GM21825 (cell line): ENCODE measurements at regions not wholly inside any gene's neighbourhood (a gene's known extent, or its start where the extent isn't known, plus 50 kb on each side); places are given as distances from the start of the nearest gene placed in this dataset.
"Not testable (repeated sequence)": the region's sequence is repeated elsewhere in the genome, so short reads cannot be mapped to it uniquely, and the experiment has no call there.

Experiments used
- ATAC-seq: cut with Tn5 transposase; IDR thresholded peaks from one replicate; pipeline ENCODE4 v1.9.1; 2021; ENCODE audit warnings: mild to moderate bottlenecking, moderate library complexity; ENCODE audit not compliant: unreplicated experiment

GRCh38 chr2:64277101-64277849 lies 133.1 kb upstream of the PELI1 start:
- ATAC-seq = no peak

GRCh38 chr2:64280812-64281211 lies 136.6 kb upstream of the PELI1 start:
- not testable (repeated sequence) for ATAC-seq

GRCh38 chr2:64283006-64283570 lies 138.9 kb upstream of the PELI1 start:
- ATAC-seq = no peak

GRCh38 chr2:64283641-64284361 lies 139.6 kb upstream of the PELI1 start:
- ATAC-seq = peak; percentile 83

GRCh38 chr2:64284751-64285150 lies 140.5 kb upstream of the PELI1 start:
- ATAC-seq = no peak

- no peak for ATAC-seq
Measured at GRCh38 chr2:64287202-64287740, 143.1 kb upstream of the PELI1 start.

- ATAC-seq = no peak
Measured at GRCh38 chr2:64288321-64289193, 144.3 kb upstream of the PELI1 start.

GRCh38 chr2:64289251-64289650 lies 145.0 kb upstream of the PELI1 start:
- ATAC-seq = no peak

- ATAC-seq = no peak
Measured at GRCh38 chr2:64289737-64290136, 145.5 kb upstream of the PELI1 start.

- no peak for ATAC-seq
Measured at GRCh38 chr2:64291181-64291580, 147.0 kb upstream of the PELI1 start.

GRCh38 chr2:64295326-64296139 lies 151.3 kb upstream of the PELI1 start:
- no peak for ATAC-seq

GRCh38 chr2:64296140-64296480 lies 151.9 kb upstream of the PELI1 start:
- ATAC-seq = no peak

- ATAC-seq = no peak
Measured at GRCh38 chr2:64296695-64297346, 152.6 kb upstream of the PELI1 start.

GRCh38 chr2:64298161-64298560 lies 153.9 kb upstream of the PELI1 start:
- no peak for ATAC-seq

GRCh38 chr2:64300066-64300465 lies 153.9 kb upstream of the LGALSL start:
- ATAC-seq = no peak

- no peak for ATAC-seq
Measured at GRCh38 chr2:64303250-64303649, 150.7 kb upstream of the LGALSL start.

GRCh38 chr2:64307421-64307820 lies 146.5 kb upstream of the LGALSL start:
- no peak for ATAC-seq

GRCh38 chr2:64311191-64311910 lies 142.6 kb upstream of the LGALSL start:
- no peak for ATAC-seq
